ENCODE measurements at regions not wholly inside any gene's neighbourhood (a gene's known extent, or its start where the extent isn't known, plus 50 kb on each side); places are given as distances from the start of the nearest gene placed in this dataset.

GRCh38 chr2:128726236-128726635 lies 407.6 kb upstream of the HS6ST1 start:
- H3K9me3 Mint-ChIP-seq (ENCODE audit: low read depth) = peaks cover 3% of the 10 kb centered on the region
- H3K4me1 Mint-ChIP-seq = peaks cover 13% of the 10 kb centered on the region
- CTCF ChIA-PET = interaction anchor here (3.2 kb wide), 1 partner anchor 10 kb away, joined by 14 read pairs; no protein-coding TSS in a partner anchor
- no peaks in the 10 kb centered on the region for H3K36me3 Mint-ChIP-seq
- DNase-seq (no peak), ATAC-seq (no peak)
- H3K27ac Mint-ChIP-seq = no peak overlapping the region
- H3K4me3 Mint-ChIP-seq = no peak overlapping the region
- peaks cover 14% of the 10 kb centered on the region for H3K27me3 Mint-ChIP-seq

DNA sequence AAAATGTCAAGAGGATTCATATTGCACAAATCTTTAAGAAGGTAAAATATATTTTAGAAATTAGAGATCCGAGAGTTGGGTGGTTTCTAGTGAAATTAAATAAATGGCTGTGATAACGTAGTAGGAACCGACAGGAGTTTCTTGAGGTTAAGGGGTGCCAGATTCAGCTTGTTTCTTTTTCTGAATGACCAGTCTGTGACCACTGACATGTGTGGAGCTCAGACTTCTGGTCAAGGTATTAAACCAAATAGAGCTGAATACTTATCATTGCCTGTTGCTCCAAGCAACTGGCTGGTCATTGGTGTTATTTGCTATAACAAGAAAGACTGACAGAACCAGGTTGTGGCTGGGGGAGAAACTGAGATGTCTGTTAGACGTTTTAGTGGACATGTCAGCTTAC lies 408.2 kb upstream of the HS6ST1 start:
- DNase-seq = no peak
- no peak for ATAC-seq
- CTCF ChIA-PET = interaction anchor here (3.2 kb wide), 1 partner anchor 10 kb away, joined by 14 read pairs; no protein-coding TSS in a partner anchor
- H3K4me3 Mint-ChIP-seq = no peak overlapping the region
- no peaks in the 10 kb centered on the region for H3K36me3 Mint-ChIP-seq
- H3K9me3 Mint-ChIP-seq (ENCODE audit: low read depth) = peaks cover 3% of the 10 kb centered on the region
- peaks cover 13% of the 10 kb centered on the region for H3K4me1 Mint-ChIP-seq
- H3K27me3 Mint-ChIP-seq = peaks cover 14% of the 10 kb centered on the region
- H3K27ac Mint-ChIP-seq = no peak overlapping the region

- Mint-ChIP-seq H3K4me1 (peaks cover 13% of the 10 kb centered on the region), H3K4me3 (no peak overlapping the region), H3K9me3 (ENCODE audit: low read depth) (peaks cover 3% of the 10 kb centered on the region), H3K27me3 (peaks cover 14% of the 10 kb centered on the region), H3K27ac (no peak overlapping the region), H3K36me3 (no peaks in the 10 kb centered on the region)
- peak; percentile 27 for ATAC-seq
- CTCF ChIA-PET = interaction anchor here (3.2 kb wide), 1 partner anchor 9 kb away, joined by 14 read pairs; no protein-coding TSS in a partner anchor
- DNase-seq = no peak
These were observed 408.7 kb upstream of the HS6ST1 start for GRCh38 chr2:128727404-128727803.

DNA sequence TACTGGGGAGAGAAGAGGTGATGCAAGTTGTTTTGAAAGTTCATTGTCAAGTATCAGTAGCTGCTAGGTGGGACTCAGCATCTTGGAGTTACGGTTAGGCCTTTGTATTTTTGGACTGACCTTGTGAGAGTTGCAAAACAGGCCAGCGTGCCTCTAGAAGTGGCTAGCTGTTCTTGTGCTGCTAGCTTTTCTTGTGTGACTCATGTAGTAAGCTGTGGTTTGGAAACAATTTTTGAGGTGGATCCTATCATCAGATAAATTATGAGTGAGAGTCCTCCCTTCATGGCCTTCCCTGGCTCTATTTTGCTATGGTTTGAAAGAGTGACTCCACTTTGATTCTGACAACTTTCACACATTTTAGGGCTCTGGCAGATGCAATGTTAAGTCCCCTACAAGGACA lies 409.2 kb upstream of the HS6ST1 start:
- H3K4me3 Mint-ChIP-seq = no peak overlapping the region
- H3K4me1 Mint-ChIP-seq = peaks cover 13% of the 10 kb centered on the region
- H3K36me3 Mint-ChIP-seq = no peaks in the 10 kb centered on the region
- DNase-seq (no peak), ATAC-seq (peak; percentile 49)
- peaks cover 14% of the 10 kb centered on the region for H3K27me3 Mint-ChIP-seq
- H3K9me3 Mint-ChIP-seq (ENCODE audit: low read depth) = peaks cover 3% of the 10 kb centered on the region
- CTCF ChIA-PET = interaction anchor here (3.2 kb wide), 1 partner anchor 9 kb away, joined by 14 read pairs; no protein-coding TSS in a partner anchor
- no peak overlapping the region for H3K27ac Mint-ChIP-seq

GRCh38 chr2:128729051-128729450 lies 410.4 kb upstream of the HS6ST1 start:
- DNase-seq = no peak
- H3K27me3 Mint-ChIP-seq = peaks cover 19% of the 10 kb centered on the region
- CTCF ChIA-PET = no interaction called here
- no peak for ATAC-seq
- H3K27ac Mint-ChIP-seq = no peak overlapping the region
- no peaks in the 10 kb centered on the region for H3K36me3 Mint-ChIP-seq
- H3K9me3 Mint-ChIP-seq (ENCODE audit: low read depth) = peaks cover 3% of the 10 kb centered on the region
- no peak overlapping the region for H3K4me3 Mint-ChIP-seq
- peaks cover 13% of the 10 kb centered on the region for H3K4me1 Mint-ChIP-seq

- Mint-ChIP-seq H3K27me3 (peaks cover 35% of the 10 kb centered on the region), H3K4me1 (peaks cover 19% of the 10 kb centered on the region), H3K9me3 (ENCODE audit: low read depth) (peaks cover 3% of the 10 kb centered on the region), H3K36me3 (no peaks in the 10 kb centered on the region), H3K4me3 (no peak overlapping the region), H3K27ac (no peak overlapping the region)
- no peak for DNase-seq
- CTCF ChIA-PET = no interaction called here
- ATAC-seq = no peak
These were observed 413.5 kb upstream of the HS6ST1 start for GRCh38 chr2:128731994-128732650.

DNA sequence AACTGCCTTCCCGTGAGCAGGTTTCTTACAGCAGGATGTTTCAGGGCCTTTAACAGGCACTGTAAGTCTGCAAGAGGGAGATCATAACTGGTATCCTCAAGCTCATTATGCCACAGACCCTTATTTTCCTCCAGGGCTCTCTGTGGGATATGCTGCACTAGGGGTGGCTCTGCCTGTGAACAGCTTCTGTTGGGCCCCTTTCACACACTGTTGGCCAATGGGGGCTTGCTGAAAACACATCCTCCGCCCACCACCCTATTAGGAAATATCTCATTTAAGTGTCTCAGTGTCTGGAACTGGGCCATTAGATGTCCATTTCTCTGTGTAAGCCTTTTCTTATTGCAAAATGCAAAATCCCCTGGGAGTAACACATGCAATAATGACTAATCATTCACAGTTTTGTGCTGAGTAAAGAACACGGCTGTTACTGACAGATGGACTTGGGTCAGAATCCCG lies 414.3 kb upstream of the HS6ST1 start:
- peaks cover 3% of the 10 kb centered on the region for H3K9me3 Mint-ChIP-seq (ENCODE audit: low read depth)
- ATAC-seq (no peak), DNase-seq (no peak)
- no peak overlapping the region for H3K4me3 Mint-ChIP-seq
- H3K4me1 Mint-ChIP-seq = peaks cover 12% of the 10 kb centered on the region
- no peaks in the 10 kb centered on the region for H3K36me3 Mint-ChIP-seq
- no peak overlapping the region for H3K27ac Mint-ChIP-seq
- H3K27me3 Mint-ChIP-seq = peaks cover 35% of the 10 kb centered on the region
- CTCF ChIA-PET = no interaction called here

- Mint-ChIP-seq H3K27ac (no peak overlapping the region), H3K9me3 (ENCODE audit: low read depth) (no peaks in the 10 kb centered on the region), H3K36me3 (no peaks in the 10 kb centered on the region), H3K4me1 (peaks cover 10% of the 10 kb centered on the region), H3K27me3 (peaks cover 35% of the 10 kb centered on the region), H3K4me3 (no peak overlapping the region)
- ATAC-seq (no peak), DNase-seq (no peak)
- CTCF ChIA-PET = no interaction called here
These were observed 414.8 kb upstream of the HS6ST1 start for GRCh38 chr2:128733450-128733849.

GRCh38 chr2:128734521-128735295 lies 416.0 kb upstream of the HS6ST1 start:
- Mint-ChIP-seq H3K27ac (no peak overlapping the region), H3K36me3 (no peaks in the 10 kb centered on the region), H3K4me1 (peaks cover 10% of the 10 kb centered on the region), H3K27me3 (peaks cover 35% of the 10 kb centered on the region), H3K9me3 (ENCODE audit: low read depth) (no peaks in the 10 kb centered on the region), H3K4me3 (no peak overlapping the region)
- CTCF ChIA-PET = no interaction called here
- ATAC-seq (peak; percentile 67), DNase-seq (peak; percentile 51)

DNA sequence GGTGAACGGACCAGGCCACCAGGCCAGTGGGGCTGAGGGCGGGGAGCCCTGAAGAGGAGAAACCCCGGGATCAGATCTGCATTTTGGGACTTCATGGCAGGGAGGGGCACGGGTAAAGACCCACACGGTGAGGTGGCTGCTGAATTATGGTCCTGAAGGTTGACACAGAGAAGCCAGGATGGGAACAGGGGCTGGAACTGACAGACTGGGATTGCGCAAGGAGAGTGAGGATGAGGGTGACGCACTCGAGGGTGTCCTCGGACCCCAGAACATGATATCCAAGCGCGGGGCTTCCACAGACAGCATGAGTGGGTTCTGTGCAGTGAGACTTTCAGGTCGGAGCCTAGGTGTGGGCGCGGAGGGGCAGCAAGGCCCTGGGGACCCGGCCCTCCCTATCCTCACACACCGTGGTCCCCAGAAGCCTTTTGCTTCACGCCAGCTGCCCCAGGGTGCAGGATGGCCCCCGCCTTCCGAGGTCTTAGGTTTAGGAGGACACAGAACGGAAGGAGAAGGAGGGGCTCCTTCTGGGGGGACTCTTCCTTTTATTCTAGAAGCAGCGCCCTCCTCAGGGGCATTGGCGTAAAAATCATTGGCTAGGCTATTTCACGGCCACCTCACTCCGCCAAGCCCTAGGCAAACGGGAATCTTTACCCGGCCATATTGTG lies 416.8 kb upstream of the HS6ST1 start:
- H3K4me1 Mint-ChIP-seq = peaks cover 10% of the 10 kb centered on the region
- H3K36me3 Mint-ChIP-seq = no peaks in the 10 kb centered on the region
- H3K4me3 Mint-ChIP-seq = no peak overlapping the region
- no peaks in the 10 kb centered on the region for H3K9me3 Mint-ChIP-seq (ENCODE audit: low read depth)
- no peak for ATAC-seq
- CTCF ChIA-PET = no interaction called here
- no peak for DNase-seq
- peaks cover 29% of the 10 kb centered on the region for H3K27me3 Mint-ChIP-seq
- no peak overlapping the region for H3K27ac Mint-ChIP-seq

DNA sequence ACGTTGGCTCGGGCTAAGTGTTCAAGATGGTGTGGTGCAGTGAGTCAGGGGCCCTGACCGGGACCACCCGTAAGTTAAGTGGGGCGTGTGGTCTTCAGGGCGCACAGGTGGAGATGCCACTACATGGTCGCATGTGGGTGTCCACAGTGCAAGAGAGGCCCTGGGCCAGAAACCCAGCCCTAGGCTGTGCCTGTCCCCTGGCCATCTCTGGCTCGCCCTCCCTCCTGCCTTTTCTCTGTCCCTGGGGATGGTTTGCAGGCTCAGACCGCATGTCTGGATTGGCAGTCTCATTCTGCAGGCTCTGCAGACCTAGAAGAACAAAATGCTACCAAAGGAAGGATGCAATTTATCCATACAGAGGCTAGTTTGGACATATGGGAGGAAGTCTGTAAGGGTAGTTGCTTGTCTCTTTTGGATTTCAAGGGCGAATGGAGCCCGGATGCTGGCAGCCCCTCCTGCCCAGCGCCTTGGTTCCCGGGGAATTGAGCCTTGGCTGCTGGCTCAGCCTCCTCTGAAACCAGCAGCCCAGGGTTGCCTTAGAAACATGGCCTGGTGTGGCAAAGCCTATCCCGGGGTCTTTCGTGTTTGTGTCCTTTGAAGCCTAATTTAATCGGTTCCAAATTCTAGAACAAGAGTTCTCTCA lies 417.5 kb upstream of the HS6ST1 start:
- peaks cover 29% of the 10 kb centered on the region for H3K27me3 Mint-ChIP-seq
- no peaks in the 10 kb centered on the region for H3K9me3 Mint-ChIP-seq (ENCODE audit: low read depth)
- H3K4me1 Mint-ChIP-seq = peaks cover 10% of the 10 kb centered on the region
- DNase-seq (no peak), ATAC-seq (no peak)
- no peak overlapping the region for H3K4me3 Mint-ChIP-seq
- no peaks in the 10 kb centered on the region for H3K36me3 Mint-ChIP-seq
- H3K27ac Mint-ChIP-seq = no peak overlapping the region
- CTCF ChIA-PET = interaction anchor here (0.6 to 1.3 kb wide), 14 partner anchors 9 to 1114 kb away, joined by 3 to 14 read pairs (median 4); no protein-coding TSS in a partner anchor

DNA sequence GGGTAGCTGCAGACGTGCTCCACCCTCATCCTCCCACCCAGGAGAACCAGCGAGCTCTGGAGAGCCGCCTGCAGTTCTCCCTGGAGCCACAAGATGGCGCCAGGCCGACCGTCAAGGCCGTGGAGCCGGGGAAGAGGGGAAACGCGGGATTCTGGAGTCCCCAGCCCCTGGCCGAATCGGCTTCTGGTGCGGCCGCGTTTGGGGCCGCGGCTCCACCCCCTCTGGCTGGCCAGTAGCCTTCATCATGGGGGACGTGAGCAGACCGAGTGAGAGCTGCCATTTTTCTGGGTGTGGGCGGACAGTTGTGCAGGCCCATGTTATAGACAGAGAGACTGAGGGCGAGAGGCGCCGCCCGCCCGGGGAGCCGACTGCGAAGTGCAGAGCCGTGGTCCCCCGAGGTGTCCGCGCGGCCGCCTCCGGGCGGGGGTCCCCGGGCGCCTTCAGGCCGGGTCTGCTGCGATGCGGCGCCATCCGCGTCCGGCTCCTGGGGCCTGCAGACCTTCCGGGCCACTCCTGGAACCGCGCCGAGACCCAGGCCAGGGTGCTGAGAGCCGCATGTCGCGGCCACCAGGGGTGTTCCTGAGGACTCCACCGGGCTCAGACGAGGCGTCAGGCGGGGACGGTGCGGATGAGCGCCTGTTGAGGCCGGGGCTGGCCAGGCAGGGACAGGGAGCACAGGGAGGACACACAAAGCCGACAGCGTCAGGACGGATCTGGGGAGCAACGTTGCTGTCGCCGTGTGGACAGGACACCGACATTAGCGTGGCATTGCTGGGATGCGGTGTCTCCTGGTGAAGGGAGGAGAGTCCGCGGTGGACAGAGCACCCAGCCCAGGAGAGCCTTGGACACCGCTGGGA lies 418.2 kb upstream of the HS6ST1 start:
- Mint-ChIP-seq H3K4me1 (peaks cover 10% of the 10 kb centered on the region), H3K4me3 (no peak overlapping the region), H3K9me3 (ENCODE audit: low read depth) (no peaks in the 10 kb centered on the region), H3K36me3 (no peaks in the 10 kb centered on the region), H3K27me3 (peaks cover 29% of the 10 kb centered on the region), H3K27ac (no peak overlapping the region)
- CTCF ChIA-PET = interaction anchor here (0.6 to 1.3 kb wide), 14 partner anchors 9 to 1114 kb away, joined by 3 to 14 read pairs (median 4); no protein-coding TSS in a partner anchor
- peak; percentile 42 for ATAC-seq
- DNase-seq = peak; percentile 61

All from activated CD8-positive, alpha-beta memory T cell treated with anti-CD3 and anti-CD28 coated beads, Interleukin-2, amount 10 ng/mL, durations not matched to agents 7 days and 5 days (primary cell).